DND-41 (cell line): ENCODE measurements at regions not wholly inside any gene's neighbourhood (a gene's known extent, or its start where the extent isn't known, plus 50 kb on each side); places are given as distances from the start of the nearest gene placed in this dataset.
A peak's percentile ranks its signal among the peaks of the same experiment; 100 is the strongest.

Source experiments
- ATAC-seq: fragments of 200-7000 bp; cut with Tn5 transposase; 3 replicates; pipeline ENCODE4 v1.9.1; 2021; ENCODE audit warnings: low read depth; ENCODE audit not compliant: insufficient read depth
- DNase-seq: peaks from one replicate; pipeline ENCODE4 v3.0.0-alpha.2; 2020
- H2AFZ ChIP-seq: 2 replicates; pipeline ENCODE4 v1.6.0; 2012; ENCODE audit warnings: low read depth, low read length
- H3K27ac ChIP-seq: 2 replicates; pipeline ENCODE4 v1.5.1; 2012; ENCODE audit warnings: low read length, inconsistent platforms
- H3K27me3 ChIP-seq: fragments of 200-600 bp; sonication (generic); 2 replicates; pipeline ENCODE4 v1.6.0; 2012; ENCODE audit warnings: low read length, mild to moderate bottlenecking, inconsistent platforms; ENCODE audit not compliant: insufficient read depth, poor library complexity
- H3K36me3 ChIP-seq: 2 replicates; pipeline ENCODE4 v1.5.1; 2012; ENCODE audit warnings: low read length, inconsistent platforms; ENCODE audit not compliant: insufficient read depth
- H3K4me1 ChIP-seq: 2 replicates; pipeline ENCODE4 v1.5.1; 2012; ENCODE audit warnings: mild to moderate bottlenecking, low read length; ENCODE audit not compliant: insufficient read depth
- H3K4me2 ChIP-seq: 2 replicates; pipeline ENCODE4 v1.6.0; 2012; ENCODE audit warnings: mild to moderate bottlenecking, moderate library complexity, low read length, inconsistent platforms; ENCODE audit not compliant: insufficient read depth
- H3K4me3 ChIP-seq, 2 experiments: fragments of 200-600 bp in 1 of 2; shearing (Covaris generic) in 1 of 2; 2 replicates each; pipeline ENCODE4 v1.5.1; 2012 to 2016; ENCODE audit warnings: inconsistent platforms in 2 of 2, low read length in 2 of 2, mild to moderate bottlenecking in 2 of 2, low read depth in 1 of 2, moderate library complexity in 1 of 2
- H3K79me2 ChIP-seq: 2 replicates; pipeline ENCODE4 v1.6.0; 2012; ENCODE audit warnings: low read length, inconsistent platforms; ENCODE audit not compliant: insufficient read depth
- H3K9ac ChIP-seq: 2 replicates; pipeline ENCODE4 v1.6.0; 2012; ENCODE audit warnings: low read depth, mild to moderate bottlenecking, inconsistent platforms, low read length, moderate library complexity
- H3K9me3 ChIP-seq: 2 replicates; pipeline ENCODE4 v1.5.1; 2012; ENCODE audit warnings: low read length, moderate library complexity, mild to moderate bottlenecking, inconsistent platforms; ENCODE audit not compliant: insufficient read depth, severe bottlenecking
- H4K20me1 ChIP-seq: 2 replicates; pipeline ENCODE4 v1.6.0; 2012; ENCODE audit warnings: low read length; ENCODE audit not compliant: insufficient read depth
- EZH2 ChIP-seq: IDR thresholded peaks from 3 replicates; pipeline ENCODE4 v1.6.1; 2012; ENCODE audit warnings: borderline replicate concordance, low read depth, mild to moderate bottlenecking, moderate library complexity, low read length, inconsistent platforms; ENCODE audit not compliant: severe bottlenecking
- TF ChIP-seq, protein P1 (sequence below): IDR thresholded peaks from 2 replicates; pipeline ENCODE4 v1.5.1; 2012; ENCODE audit warnings: borderline replicate concordance, low read length, moderate library complexity, mild to moderate bottlenecking; ENCODE audit not compliant: poor library complexity, severe bottlenecking; ENCODE audit errors: extremely low read depth

DNA sequence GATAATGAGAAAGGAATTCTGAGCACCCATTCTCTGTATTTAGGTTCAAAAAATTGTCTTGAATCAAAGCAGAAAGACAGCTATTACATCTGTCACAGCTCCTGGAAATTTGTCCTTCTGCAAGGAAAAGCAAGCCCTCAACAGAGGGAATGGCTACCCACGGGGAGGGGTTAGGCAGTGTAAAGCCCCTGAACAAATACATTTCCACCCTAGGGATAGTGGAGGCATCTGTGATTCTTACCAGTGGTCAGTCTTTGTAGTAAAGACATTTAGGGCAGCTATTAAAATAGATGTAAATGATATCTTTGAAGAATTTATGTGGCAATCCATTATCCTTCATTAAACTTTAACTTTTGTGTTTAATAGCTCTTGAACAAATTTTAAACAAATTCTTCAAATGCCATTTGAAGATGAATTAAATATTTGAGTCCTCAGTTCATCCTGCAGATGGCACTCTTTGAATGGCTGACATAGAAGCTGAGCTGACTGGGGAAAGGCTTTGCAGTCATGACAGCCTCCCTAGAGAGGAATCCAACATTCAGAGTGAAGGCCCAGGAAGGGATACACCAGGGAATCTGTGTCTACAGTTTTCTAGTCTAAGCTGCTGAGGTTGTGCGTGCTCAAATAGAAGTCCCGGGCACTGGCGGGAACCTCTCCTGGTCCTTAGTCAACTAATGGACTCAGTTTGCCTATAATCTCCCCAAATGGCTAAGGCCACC lies 359.7 kb upstream of the ROPN1 start:
- H3K4me3 ChIP-seq: no peak overlapping the region
- ATAC-seq: no peak
- no peaks in the 10 kb centered on the region for H3K9me3 ChIP-seq
- H2AFZ ChIP-seq: no peak overlapping the region
- peak; percentile 8 for DNase-seq
- H3K27ac ChIP-seq: no peak overlapping the region
- H3K79me2 ChIP-seq: no peaks in the 10 kb centered on the region
- H3K36me3 ChIP-seq: no peaks in the 10 kb centered on the region
- TF ChIP-seq EZH2: no peak
- TF ChIP-seq, protein P1, sequence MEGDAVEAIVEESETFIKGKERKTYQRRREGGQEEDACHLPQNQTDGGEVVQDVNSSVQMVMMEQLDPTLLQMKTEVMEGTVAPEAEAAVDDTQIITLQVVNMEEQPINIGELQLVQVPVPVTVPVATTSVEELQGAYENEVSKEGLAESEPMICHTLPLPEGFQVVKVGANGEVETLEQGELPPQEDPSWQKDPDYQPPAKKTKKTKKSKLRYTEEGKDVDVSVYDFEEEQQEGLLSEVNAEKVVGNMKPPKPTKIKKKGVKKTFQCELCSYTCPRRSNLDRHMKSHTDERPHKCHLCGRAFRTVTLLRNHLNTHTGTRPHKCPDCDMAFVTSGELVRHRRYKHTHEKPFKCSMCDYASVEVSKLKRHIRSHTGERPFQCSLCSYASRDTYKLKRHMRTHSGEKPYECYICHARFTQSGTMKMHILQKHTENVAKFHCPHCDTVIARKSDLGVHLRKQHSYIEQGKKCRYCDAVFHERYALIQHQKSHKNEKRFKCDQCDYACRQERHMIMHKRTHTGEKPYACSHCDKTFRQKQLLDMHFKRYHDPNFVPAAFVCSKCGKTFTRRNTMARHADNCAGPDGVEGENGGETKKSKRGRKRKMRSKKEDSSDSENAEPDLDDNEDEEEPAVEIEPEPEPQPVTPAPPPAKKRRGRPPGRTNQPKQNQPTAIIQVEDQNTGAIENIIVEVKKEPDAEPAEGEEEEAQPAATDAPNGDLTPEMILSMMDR: peak; percentile 47
- H3K27me3 ChIP-seq: peaks cover 8% of the 10 kb centered on the region
- no peaks in the 10 kb centered on the region for H3K4me1 ChIP-seq
- no peak overlapping the region for H3K9ac ChIP-seq
- no peak overlapping the region for H3K4me2 ChIP-seq
- H4K20me1 ChIP-seq: no peaks in the 10 kb centered on the region

DNA sequence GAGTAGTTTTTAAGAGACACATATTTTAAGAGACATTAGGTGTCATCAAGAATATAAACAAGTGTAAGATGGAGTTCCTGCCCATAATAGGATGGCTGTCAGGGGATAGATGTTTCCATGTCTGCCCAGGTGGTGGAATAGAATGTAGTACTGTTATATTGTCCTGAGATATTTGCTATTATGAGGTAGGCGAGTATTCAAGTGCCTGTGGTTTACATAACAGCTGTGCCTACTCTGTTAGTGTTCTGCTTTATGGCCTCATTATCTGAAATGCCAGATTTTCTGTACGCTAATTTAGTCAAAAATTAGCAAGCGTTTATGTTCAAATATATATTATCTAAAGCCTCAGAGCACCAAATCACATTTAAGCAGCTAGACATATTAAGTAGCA lies 360.2 kb upstream of the ROPN1 start:
- Histone ChIP-seq H3K4me1 (no peaks in the 10 kb centered on the region), H4K20me1 (no peaks in the 10 kb centered on the region), H3K36me3 (no peaks in the 10 kb centered on the region), H3K9ac (no peak overlapping the region), H3K9me3 (no peaks in the 10 kb centered on the region), H3K4me3 (no peak overlapping the region), H3K27ac (no peak overlapping the region), H2AFZ (no peak overlapping the region), H3K27me3 (peaks cover 8% of the 10 kb centered on the region), H3K79me2 (no peaks in the 10 kb centered on the region), H3K4me2 (no peak overlapping the region)
- TF ChIP-seq, protein P1: no peak
- TF ChIP-seq EZH2: no peak
- ATAC-seq (no peak), DNase-seq (no peak)

DNA sequence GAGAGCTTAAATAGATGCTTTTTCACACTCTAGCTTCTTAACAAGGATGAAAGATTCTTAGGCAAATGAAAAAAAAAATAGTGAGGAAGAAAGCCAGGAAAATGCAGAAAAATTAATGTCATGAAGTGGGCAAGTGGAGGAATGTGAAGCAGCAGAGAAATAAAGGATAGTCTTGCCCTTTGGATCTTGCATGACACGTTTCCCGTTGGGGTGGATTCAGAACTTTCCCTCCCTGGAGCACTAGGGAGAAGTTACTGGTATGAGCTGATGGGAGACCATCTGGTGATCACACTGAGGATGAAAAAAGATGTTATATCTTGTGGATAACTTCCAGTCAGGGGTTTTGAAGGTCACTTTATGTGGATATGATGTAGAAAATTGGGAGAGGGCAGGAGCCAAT lies 361.8 kb upstream of the ROPN1 start:
- no peak overlapping the region for H3K9ac ChIP-seq
- no peak overlapping the region for H2AFZ ChIP-seq
- H3K4me2 ChIP-seq: no peak overlapping the region
- H3K4me3 ChIP-seq: no peak overlapping the region
- H3K27me3 ChIP-seq: peaks cover 8% of the 10 kb centered on the region
- TF ChIP-seq EZH2: no peak
- TF ChIP-seq, protein P1: no peak
- no peak overlapping the region for H3K27ac ChIP-seq
- no peak for ATAC-seq
- H3K4me1 ChIP-seq: no peaks in the 10 kb centered on the region
- no peaks in the 10 kb centered on the region for H3K9me3 ChIP-seq
- DNase-seq: no peak
- no peaks in the 10 kb centered on the region for H3K36me3 ChIP-seq
- H4K20me1 ChIP-seq: no peaks in the 10 kb centered on the region
- no peaks in the 10 kb centered on the region for H3K79me2 ChIP-seq

DNA sequence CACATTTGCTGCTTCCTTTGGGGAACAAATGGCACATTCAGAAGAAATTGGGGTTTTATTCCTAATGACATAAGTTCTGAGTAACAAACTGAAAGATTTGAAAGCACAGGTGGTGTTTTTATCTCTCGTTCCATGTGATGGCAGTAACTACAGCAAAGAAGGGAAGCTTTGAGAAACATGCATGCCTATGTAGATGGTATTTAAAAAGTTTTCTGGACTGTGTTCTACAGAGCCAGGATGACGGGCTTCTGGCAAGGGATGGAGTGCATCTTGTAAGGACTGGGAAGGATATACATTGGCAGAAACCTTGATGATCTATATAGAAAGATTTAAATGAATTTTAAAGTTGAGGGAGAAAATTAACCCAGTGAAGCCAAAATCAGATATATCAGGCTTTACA lies 362.2 kb upstream of the ROPN1 start:
- Histone ChIP-seq H3K4me3 (no peak overlapping the region), H3K4me2 (no peak overlapping the region), H3K4me1 (no peaks in the 10 kb centered on the region), H3K79me2 (no peaks in the 10 kb centered on the region), H3K36me3 (no peaks in the 10 kb centered on the region), H4K20me1 (no peaks in the 10 kb centered on the region), H3K27me3 (peaks cover 8% of the 10 kb centered on the region), H3K9me3 (no peaks in the 10 kb centered on the region), H2AFZ (no peak overlapping the region), H3K27ac (no peak overlapping the region), H3K9ac (no peak overlapping the region)
- DNase-seq (no peak), ATAC-seq (no peak)
- no peak for TF ChIP-seq EZH2
- TF ChIP-seq, protein P1: no peak
